IMR-90 (cell line): ENCODE measurements at regions not wholly inside any gene's neighbourhood (a gene's known extent, or its start where the extent isn't known, plus 50 kb on each side); places are given as distances from the start of the nearest gene placed in this dataset.
"Not testable (repeated sequence)": the region's sequence is repeated elsewhere in the genome, so short reads cannot be mapped to it uniquely, and the experiment has no call there.

Source experiments
- ATAC-seq: fragments of 200-7000 bp; cut with Tn5 transposase; 2 replicates; pipeline ENCODE4 v1.9.1; 2020; ENCODE audit warnings: low read depth, mild to moderate bottlenecking, moderate library complexity
- BruUV-seq: library from RNA; stranded (reverse); fragments of 400-500 nt; replicated peaks from 2 replicates; lab custom pipeline; 2021; lab: Mats Ljungman, UMichigan
- CTCF ChIA-PET: fragments of 300-600 bp; formaldehyde crosslinking; extraction: SDS; loops from one replicate; lab custom pipeline; 2021; ENCODE audit warnings: antibody characterized with exemption; lab: Yijun Ruan, JAX
- POLR2A ChIA-PET: fragments of 300-600 bp; sonication (Branson Sonifier 250); formaldehyde crosslinking; loops from one replicate; lab custom pipeline; 2022; ENCODE audit warnings: antibody characterized with exemption; ENCODE audit not compliant: unreplicated experiment; lab: Charles Lee
- DNase-seq: peaks from one replicate; pipeline ENCODE4 v3.0.0; 2013
- H2AFZ ChIP-seq: replicated peaks from 2 replicates; pipeline ENCODE3; 2013; ENCODE audit warnings: low read length, mild to moderate bottlenecking; ENCODE audit not compliant: poor library complexity
- H2AK5ac ChIP-seq: 2 replicates; pipeline ENCODE4 v1.6.1; 2013; ENCODE audit warnings: low read depth, low read length, inconsistent platforms
- H2AK9ac ChIP-seq: replicated peaks from 2 replicates; pipeline ENCODE3; 2013; ENCODE audit warnings: mild to moderate bottlenecking, low read depth, low read length, moderate library complexity; ENCODE audit not compliant: poor library complexity
- H2BK120ac ChIP-seq: 2 replicates; pipeline ENCODE4 v1.6.1; 2013; ENCODE audit warnings: low read depth, low read length, inconsistent platforms
- H2BK15ac ChIP-seq: 3 replicates; pipeline ENCODE4 v1.6.1; 2013; ENCODE audit warnings: low read depth, low read length, inconsistent platforms
- H2BK20ac ChIP-seq: 2 replicates; pipeline ENCODE4 v1.6.1; 2013; ENCODE audit warnings: low read depth, mild to moderate bottlenecking, inconsistent platforms, low read length, moderate library complexity
- H2BK5ac ChIP-seq: 2 replicates; pipeline ENCODE4 v1.6.1; 2013; ENCODE audit warnings: mild to moderate bottlenecking, low read depth, low read length, inconsistent platforms; ENCODE audit not compliant: poor library complexity, severe bottlenecking
- H3K14ac ChIP-seq: replicated peaks from 2 replicates; pipeline ENCODE4 v1.6.1; 2013; ENCODE audit warnings: low read depth, low read length, inconsistent platforms
- H3K18ac ChIP-seq: 2 replicates; pipeline ENCODE4 v1.6.1; 2013; ENCODE audit warnings: low read depth, low read length, control low read depth
- H3K23ac ChIP-seq: 2 replicates; pipeline ENCODE4 v1.6.1; 2013; ENCODE audit warnings: low read depth, low read length, inconsistent platforms
- H3K27ac ChIP-seq: 2 replicates; pipeline ENCODE4 v1.5.1; 2013; ENCODE audit warnings: mild to moderate bottlenecking, control low read depth, low read length; ENCODE audit not compliant: insufficient read depth
- H3K27me3 ChIP-seq: 2 replicates; pipeline ENCODE4 v1.6.1; 2013; ENCODE audit warnings: low read length; ENCODE audit not compliant: control insufficient read depth, insufficient read depth
- H3K36me3 ChIP-seq: 2 replicates; pipeline ENCODE4 v1.6.1; 2013; ENCODE audit warnings: low read length, mixed read lengths; ENCODE audit not compliant: control insufficient read depth, insufficient read depth
- H3K4ac ChIP-seq: 2 replicates; pipeline ENCODE4 v1.6.1; 2013; ENCODE audit warnings: low read depth, low read length, inconsistent platforms
- H3K4me1 ChIP-seq: 2 replicates; pipeline ENCODE4 v1.6.1; 2013; ENCODE audit warnings: low read length, mixed read lengths; ENCODE audit not compliant: control insufficient read depth, insufficient read depth
- H3K4me2 ChIP-seq: 2 replicates; pipeline ENCODE4 v1.6.1; 2013; ENCODE audit warnings: low read depth, mild to moderate bottlenecking, control low read depth, low read length, moderate library complexity
- H3K4me3 ChIP-seq: 2 replicates; pipeline ENCODE4 v1.5.1; 2013; ENCODE audit warnings: low read depth, mild to moderate bottlenecking, control low read depth, low read length, moderate library complexity; ENCODE audit not compliant: insufficient read depth
- H3K56ac ChIP-seq: 2 replicates; pipeline ENCODE4 v1.6.1; 2013; ENCODE audit warnings: low read length, inconsistent platforms; ENCODE audit not compliant: insufficient read depth; ENCODE audit errors: extremely low read depth
- H3K79me1 ChIP-seq, 2 experiments: 2 replicates each; pipeline ENCODE4 v1.6.1; 2013; ENCODE audit warnings: low read length in 2 of 2, inconsistent platforms in 1 of 2, low read depth in 1 of 2
- H3K9ac ChIP-seq: 2 replicates; pipeline ENCODE4 v1.6.1; 2013; ENCODE audit warnings: low read depth, low read length, control low read depth
- H3K9me1 ChIP-seq: 2 replicates; pipeline ENCODE4 v1.6.1; 2013; ENCODE audit warnings: low read length, inconsistent platforms; ENCODE audit not compliant: insufficient read depth
- H3K9me3 ChIP-seq: 2 replicates; pipeline ENCODE4 v1.6.1; 2013; ENCODE audit warnings: low read length; ENCODE audit not compliant: control insufficient read depth, insufficient read depth
- H4K20me1 ChIP-seq: 2 replicates; pipeline ENCODE4 v1.6.1; 2013; ENCODE audit warnings: low read length, inconsistent platforms; ENCODE audit not compliant: insufficient read depth
- H4K5ac ChIP-seq: 2 replicates; pipeline ENCODE4 v1.6.1; 2013; ENCODE audit warnings: mild to moderate bottlenecking, low read depth, low read length, control low read depth
- H4K8ac ChIP-seq, 2 experiments: 2 replicates each; pipeline ENCODE4 v1.6.1; 2013; ENCODE audit warnings: low read depth in 2 of 2, low read length in 2 of 2, control low read depth in 1 of 2, inconsistent platforms in 1 of 2
- H4K91ac ChIP-seq: 2 replicates; pipeline ENCODE4 v1.6.1; 2013; ENCODE audit warnings: low read depth, low read length, inconsistent platforms; ENCODE audit not compliant: insufficient read depth
- BHLHE40 ChIP-seq: fragments of 150-350 bp; IDR thresholded peaks from 2 replicates; pipeline ENCODE4 v1.6.1; 2016; ENCODE audit warnings: mild to moderate bottlenecking, low read depth, low read length
- CEBPB ChIP-seq: IDR thresholded peaks from 2 replicates; pipeline ENCODE4 v1.6.1; 2012; ENCODE audit warnings: low read depth, low read length, improper control_type of control experiment
- FOS ChIP-seq: fragments of 150-350 bp; IDR thresholded peaks from 2 replicates; pipeline ENCODE4 v1.6.1; 2016; ENCODE audit warnings: low read depth, low read length
- NFE2L2 ChIP-seq: fragments of 150-350 bp; IDR thresholded peaks from 2 replicates; pipeline ENCODE4 v1.6.1; 2016; ENCODE audit warnings: low read depth, mild to moderate bottlenecking, low read length
- RAD21 ChIP-seq: IDR thresholded peaks from 2 replicates; pipeline ENCODE4 v1.6.1; 2012; ENCODE audit warnings: low read length, improper control_type of control experiment
- SMC3 ChIP-seq: fragments of 150-350 bp; IDR thresholded peaks from 2 replicates; pipeline ENCODE4 v1.6.1; 2016; ENCODE audit warnings: low read depth, mild to moderate bottlenecking, antibody characterized with exemption, low read length, moderate library complexity
- USF2 ChIP-seq: fragments of 150-350 bp; IDR thresholded peaks from 2 replicates; pipeline ENCODE4 v1.6.1; 2017; ENCODE audit warnings: mild to moderate bottlenecking, antibody characterized with exemption, low read length, low read depth
- WGBS, 2 experiments: methylation state at CpG; one replicate each; pipeline versions ENCODE4 v1.1.5 to v1.1.7; 2013; ENCODE audit warnings: missing lambda C conversion rate in 2 of 2; ENCODE audit not compliant: insufficient read length in 1 of 2; ENCODE audit errors: extremely low coverage in 2 of 2; 5-methylcytosine and 5-hydroxymethylcytosine counted together
- dilution Hi-C: fragments of 300-500 bp; cut with HindIII; formaldehyde crosslinking; loops from one replicate; pipeline ENCODE4 v1.14.3; 2018; ENCODE audit warnings: low sequenced_read_pairs; ENCODE audit not compliant: unreplicated experiment
- in situ Hi-C: fragments of 300-500 bp; cut with MboI; formaldehyde crosslinking; loops from 3 replicates; pipeline ENCODE4 v1.14.3; 2019; ENCODE audit warnings: low sequenced_read_pairs, inconsistent platforms, mixed read lengths
- intact Hi-C: fragments of 100-400 bp; cut with micrococcal nuclease; formaldehyde crosslinking; loops from 2 replicates; pipeline ENCODE4 v1.10.0; 2022

DNA sequence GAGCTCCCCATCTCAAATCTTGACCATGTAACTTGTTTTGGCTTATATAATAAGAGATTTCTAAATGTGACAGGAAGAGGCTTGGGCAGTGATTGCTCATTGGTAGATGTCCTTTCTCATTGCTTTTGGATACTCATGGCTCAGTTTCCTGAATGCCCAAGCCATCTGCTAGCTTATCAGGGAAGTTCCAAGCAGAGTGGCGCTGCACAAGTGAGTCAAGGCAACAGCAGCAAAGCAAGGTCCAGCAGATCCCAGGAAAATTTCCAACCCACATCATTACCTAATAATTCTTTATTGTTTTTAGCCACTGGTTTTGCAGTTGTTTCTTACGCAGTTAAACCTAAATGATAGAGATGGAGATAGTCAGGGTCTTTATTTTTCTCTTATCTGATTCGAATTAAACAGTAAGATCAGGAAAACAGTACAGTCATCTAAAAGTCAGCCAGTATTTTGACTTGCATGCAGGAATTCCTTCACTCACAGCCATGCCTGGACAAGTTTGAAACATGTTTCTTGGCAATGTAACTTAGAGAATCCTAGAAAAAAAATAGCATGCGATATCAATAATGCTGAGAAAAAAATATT is 349.7 kb upstream of the TMEFF2 start:
- H2BK120ac ChIP-seq = no peak overlapping the region
- H2BK5ac ChIP-seq = no peak overlapping the region
- no TSS peak for BruUV-seq
- H3K79me1 ChIP-seq = no peaks in the 10 kb centered on the region
- ChIA-PET POLR2A (no interaction called here), CTCF (no interaction called here)
- H4K20me1 ChIP-seq = no peaks in the 10 kb centered on the region
- H3K4me3 ChIP-seq = no peak overlapping the region
- TF ChIP-seq USF2 (no peak), SMC3 (no peak), BHLHE40 (no peak), CEBPB (no peak), NFE2L2 (no peak), RAD21 (no peak), FOS (no peak)
- no peaks in the 10 kb centered on the region for H3K4me1 ChIP-seq
- no peak overlapping the region for H2BK20ac ChIP-seq
- H3K4me2 ChIP-seq = no peak overlapping the region
- H3K9me3 ChIP-seq = peaks cover 2% of the 10 kb centered on the region; the same call in 1 of the 2 replicates
- H3K18ac ChIP-seq = no peak overlapping the region
- no peak overlapping the region for H4K5ac ChIP-seq
- H4K91ac ChIP-seq = no peak overlapping the region
- intact Hi-C loops = no loop called here
- no peak for ATAC-seq
- no CpG with 5 or more reads among the region's 4 CpGs for WGBS, 2 experiments
- H3K9me1 ChIP-seq = no peaks in the 10 kb centered on the region
- H2BK15ac ChIP-seq = no peak overlapping the region
- no peak overlapping the region for H3K14ac ChIP-seq
- in situ Hi-C loops = no loop called here
- no peak overlapping the region for H3K9ac ChIP-seq
- H3K27me3 ChIP-seq = no peaks in the 10 kb centered on the region
- H3K27ac ChIP-seq = no peak overlapping the region
- no peak overlapping the region for H2AK5ac ChIP-seq
- DNase-seq = no peak
- H3K23ac ChIP-seq = no peak overlapping the region
- H3K4ac ChIP-seq = no peak overlapping the region
- H3K36me3 ChIP-seq = no peaks in the 10 kb centered on the region
- H2AFZ ChIP-seq = no peak overlapping the region
- no peak overlapping the region for H3K56ac ChIP-seq
- no peak overlapping the region for H2AK9ac ChIP-seq
- dilution Hi-C loops = no loop called here
- no peak overlapping the region for H4K8ac ChIP-seq

DNA sequence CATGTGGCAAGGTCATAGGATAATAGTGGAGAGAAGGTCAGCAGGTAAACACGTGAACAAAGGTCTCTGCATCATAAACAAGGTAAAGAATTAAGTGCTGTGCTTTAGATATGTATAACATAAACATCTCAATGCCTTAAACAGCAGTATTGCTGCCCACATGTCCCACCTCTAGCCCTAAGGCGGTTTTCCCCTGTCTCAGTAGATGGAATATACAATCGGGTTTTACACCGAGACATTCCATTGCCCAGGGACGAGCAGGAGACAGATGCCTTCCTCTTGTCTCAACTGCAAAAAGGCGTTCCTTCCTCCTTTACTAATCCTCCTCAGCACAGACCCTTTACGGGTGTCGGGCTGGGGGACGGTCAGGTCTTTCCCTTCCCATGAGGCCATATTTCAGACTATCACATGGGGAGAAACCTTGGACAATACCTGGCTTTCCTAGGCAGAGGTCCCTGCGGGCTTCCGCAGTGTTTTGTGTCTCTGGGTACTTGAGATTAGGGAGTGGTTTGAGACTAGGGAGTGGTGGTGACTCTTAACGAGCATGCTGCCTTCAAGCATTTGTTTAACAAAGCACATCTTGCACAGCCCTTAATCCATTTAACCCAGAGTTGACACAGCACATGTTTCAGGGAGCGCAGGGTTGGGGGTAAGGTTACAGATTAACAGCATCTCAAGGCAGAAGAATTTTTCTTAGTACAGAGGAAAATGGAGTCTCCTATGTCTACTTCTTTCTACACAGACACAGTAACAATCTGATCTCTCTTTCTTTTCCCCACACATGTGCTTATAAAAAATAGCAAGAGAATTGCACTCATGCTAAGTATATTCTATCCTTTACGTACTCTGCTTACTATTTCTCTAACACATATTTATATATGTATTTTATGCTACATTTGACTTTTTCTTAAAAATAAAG is 347.7 kb upstream of the TMEFF2 start:
- H3K79me1 ChIP-seq, H2AK9ac ChIP-seq, H4K5ac ChIP-seq, H3K23ac ChIP-seq, H3K56ac ChIP-seq, H3K18ac ChIP-seq, H2AFZ ChIP-seq, BruUV-seq, DNase-seq, H3K27ac ChIP-seq, H3K4ac ChIP-seq, H2BK15ac ChIP-seq, H3K9ac ChIP-seq, H4K20me1 ChIP-seq, H3K14ac ChIP-seq, ATAC-seq, H3K27me3 ChIP-seq, intact Hi-C loops, CTCF ChIA-PET, H3K4me1 ChIP-seq, H2BK5ac ChIP-seq, in situ Hi-C loops, POLR2A ChIA-PET, dilution Hi-C loops, H3K4me2 ChIP-seq, H4K8ac ChIP-seq, H2AK5ac ChIP-seq, H4K91ac ChIP-seq, H2BK20ac ChIP-seq, H3K9me1 ChIP-seq, H2BK120ac ChIP-seq, H3K4me3 ChIP-seq, H3K36me3 ChIP-seq, H3K9me3 ChIP-seq: not testable (repeated sequence)
- WGBS, 2 experiments = no CpG with 5 or more reads among the region's 14 CpGs
